SK-N-MC (cell line): ENCODE measurements at regions not wholly inside any gene's neighbourhood (a gene's known extent, or its start where the extent isn't known, plus 50 kb on each side); places are given as distances from the start of the nearest gene placed in this dataset.
"Not testable (repeated sequence)": the region's sequence is repeated elsewhere in the genome, so short reads cannot be mapped to it uniquely, and the experiment has no call there.

Source experiments
- EZH2 ChIP-seq: fragments of 200-600 bp; sonication (generic); IDR thresholded peaks from one replicate; pipeline ENCODE4 v1.6.1; 2017; ENCODE audit warnings: antibody characterized with exemption
- FOXP2 ChIP-seq: optimal IDR thresholded peaks from 2 replicates; pipeline ENCODE3; 2011; ENCODE audit warnings: mild to moderate bottlenecking, moderate library complexity; ENCODE audit not compliant: insufficient read depth; ENCODE audit errors: extremely low read length, control extremely low read depth
- POLR2AphosphoS5 ChIP-seq: IDR thresholded peaks from 2 replicates; pipeline ENCODE4 v1.6.1; 2012; ENCODE audit warnings: mild to moderate bottlenecking, low read depth, low read length, borderline replicate concordance

GRCh38 chr7:116410694-116411093, 88.8 kb upstream of the CAV2 start:
- not testable (repeated sequence) for TF ChIP-seq POLR2AphosphoS5, FOXP2, EZH2
